Body of pancreas (tissue), 4 donors: ENCODE measurements at regions not wholly inside any gene's neighbourhood (a gene's known extent, or its start where the extent isn't known, plus 50 kb on each side); places are given as distances from the start of the nearest gene placed in this dataset.

ENCODE experiments used
- ATAC-seq: fragments of 150-250 bp; one replicate; pipeline ENCODE4 v1.9.1; 2016
- DNase-seq, 4 donors: peaks; one replicate each; pipeline ENCODE4 v3.0.0-alpha.2; 2019
- H3K27ac ChIP-seq, 4 donors: fragments of 200-600 bp; sonication (generic); 1 replicate in 3 of 4; 2 replicates in 1 of 4; pipeline versions ENCODE4 v1.5.1 to v1.6.1; 2016 to 2019; ENCODE audit warnings: mild to moderate bottlenecking in 1 of 4, mixed read lengths in 1 of 4, moderate library complexity in 1 of 4
- H3K27me3 ChIP-seq, 2 donors: fragments of 200-600 bp; sonication (generic); one replicate each; pipeline ENCODE4 v1.6.0; 2016; ENCODE audit warnings: mild to moderate bottlenecking in 1 of 2
- H3K36me3 ChIP-seq, 2 donors: fragments of 200-600 bp; sonication (generic); replicated peaks in 1 of 2; 2 replicates each; pipeline ENCODE4 v1.5.1; 2016; ENCODE audit warnings: low read depth in 2 of 2; ENCODE audit not compliant: insufficient read depth in 1 of 2
- H3K4me1 ChIP-seq: fragments of 200-600 bp; sonication (generic); one replicate; pipeline ENCODE4 v1.6.0; 2016
- H3K4me3 ChIP-seq, 2 donors: fragments of 200-600 bp; sonication (generic); 1 replicate in 1 of 2; 2 replicates in 1 of 2; pipeline ENCODE4 v1.5.1; 2016 to 2019
- H3K9me3 ChIP-seq, 3 donors: fragments of 200-600 bp; sonication (generic); 1 replicate in 2 of 3; 2 replicates in 1 of 3; pipeline ENCODE4 v1.5.1; 2016
- POLR2A ChIP-seq, 3 donors: fragments of 450-650 bp; IDR thresholded peaks; one replicate each; pipeline ENCODE4 v1.6.1; 2016; ENCODE audit warnings: antibody characterized with exemption in 3 of 3, mild to moderate bottlenecking in 2 of 3
- WGBS, 2 donors: methylation state at CpG; one replicate each; pipeline ENCODE4 v1.1.5; 2017; 5-methylcytosine and 5-hydroxymethylcytosine counted together
- intact Hi-C: fragments of 100-400 bp; cut with DNase I; formaldehyde crosslinking; loops from one replicate; pipeline ENCODE4 v1.15.1; 2023
- TF ChIP-seq, protein P1 (sequence below), 7 experiments: fragments of 450-650 bp in 4 of 7; fragments of 200-600 bp in 3 of 7; sonication (generic) in 3 of 7; IDR thresholded peaks; one replicate each; pipeline ENCODE4 v1.5.1; 2016 to 2019; ENCODE audit warnings: antibody characterized with exemption in 7 of 7

DNA sequence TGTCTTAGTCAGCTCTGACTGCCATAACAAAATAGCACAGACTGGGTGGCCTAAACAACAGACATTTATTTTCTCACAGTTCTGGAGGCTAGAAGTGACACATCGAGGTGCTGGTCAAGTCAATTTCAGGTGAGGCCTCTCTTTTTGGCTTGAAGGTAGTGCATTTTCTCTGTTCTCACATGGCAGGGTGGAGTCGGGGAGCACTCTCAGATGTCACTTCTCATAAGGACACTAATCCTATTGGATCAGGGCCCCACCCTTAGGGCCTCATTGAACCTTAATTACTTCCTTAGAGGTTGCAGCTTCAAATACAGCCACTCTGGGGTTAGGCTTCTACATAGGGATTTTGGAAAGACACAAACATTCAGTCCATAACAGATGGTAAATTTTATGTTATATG, 161.6 kb downstream of the PFKFB3 start:
- intact Hi-C loops = no loop called here
- Histone ChIP-seq H3K9me3 (no peaks in the 10 kb centered on the region), H3K27ac (no peak overlapping the region), H3K27me3 (no peaks in the 10 kb centered on the region), H3K36me3 (no peaks in the 10 kb centered on the region), H3K4me1 (peaks cover 13% of the 10 kb centered on the region), H3K4me3 (no peak overlapping the region)
- ATAC-seq (no peak), DNase-seq (no peak)
- 87 to 89% methylated on average over 2 of the region's 2 CpGs for WGBS, 2 donors
- TF ChIP-seq POLR2A (IDR thresholded peaks at IDR 0.05) = no peak
- TF ChIP-seq, protein P1, sequence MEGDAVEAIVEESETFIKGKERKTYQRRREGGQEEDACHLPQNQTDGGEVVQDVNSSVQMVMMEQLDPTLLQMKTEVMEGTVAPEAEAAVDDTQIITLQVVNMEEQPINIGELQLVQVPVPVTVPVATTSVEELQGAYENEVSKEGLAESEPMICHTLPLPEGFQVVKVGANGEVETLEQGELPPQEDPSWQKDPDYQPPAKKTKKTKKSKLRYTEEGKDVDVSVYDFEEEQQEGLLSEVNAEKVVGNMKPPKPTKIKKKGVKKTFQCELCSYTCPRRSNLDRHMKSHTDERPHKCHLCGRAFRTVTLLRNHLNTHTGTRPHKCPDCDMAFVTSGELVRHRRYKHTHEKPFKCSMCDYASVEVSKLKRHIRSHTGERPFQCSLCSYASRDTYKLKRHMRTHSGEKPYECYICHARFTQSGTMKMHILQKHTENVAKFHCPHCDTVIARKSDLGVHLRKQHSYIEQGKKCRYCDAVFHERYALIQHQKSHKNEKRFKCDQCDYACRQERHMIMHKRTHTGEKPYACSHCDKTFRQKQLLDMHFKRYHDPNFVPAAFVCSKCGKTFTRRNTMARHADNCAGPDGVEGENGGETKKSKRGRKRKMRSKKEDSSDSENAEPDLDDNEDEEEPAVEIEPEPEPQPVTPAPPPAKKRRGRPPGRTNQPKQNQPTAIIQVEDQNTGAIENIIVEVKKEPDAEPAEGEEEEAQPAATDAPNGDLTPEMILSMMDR (IDR thresholded peaks at IDR 0.05) = no peak

DNA sequence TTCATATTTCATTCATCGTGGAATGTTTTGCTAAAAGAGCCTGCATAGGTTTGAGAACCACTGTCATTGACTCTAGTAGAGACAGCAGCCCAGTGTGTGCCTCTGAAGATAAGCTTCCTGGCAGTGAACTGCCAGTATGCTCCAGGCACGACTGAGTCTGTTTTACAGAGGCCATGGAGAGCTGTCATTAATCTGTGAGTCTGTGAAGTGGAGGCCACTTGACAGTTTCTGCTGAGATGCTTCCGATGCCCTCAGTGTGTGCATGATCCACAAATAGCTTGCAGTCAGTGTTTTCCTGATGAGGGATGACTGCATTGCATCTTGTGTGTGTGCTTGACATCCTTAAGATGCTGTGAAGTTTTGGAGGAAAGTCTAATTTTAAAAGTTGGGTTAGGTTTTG, 162.2 kb downstream of the PFKFB3 start:
- H3K36me3 ChIP-seq = no peaks in the 10 kb centered on the region
- DNase-seq (no peak), ATAC-seq (no peak)
- peak overlapping the region in 1 of 4 donors; percentile 32 for H3K27ac ChIP-seq
- H3K27me3 ChIP-seq = no peaks in the 10 kb centered on the region
- no peaks in the 10 kb centered on the region for H3K9me3 ChIP-seq
- no peak for TF ChIP-seq POLR2A (IDR thresholded peaks at IDR 0.05)
- TF ChIP-seq, protein P1 (IDR thresholded peaks at IDR 0.05) = no peak
- H3K4me3 ChIP-seq = no peak overlapping the region
- intact Hi-C loops = no loop called here
- 40 to 47% methylated on average over 3 of the region's 3 CpGs for WGBS, 2 donors
- H3K4me1 ChIP-seq = peaks cover 13% of the 10 kb centered on the region

DNA sequence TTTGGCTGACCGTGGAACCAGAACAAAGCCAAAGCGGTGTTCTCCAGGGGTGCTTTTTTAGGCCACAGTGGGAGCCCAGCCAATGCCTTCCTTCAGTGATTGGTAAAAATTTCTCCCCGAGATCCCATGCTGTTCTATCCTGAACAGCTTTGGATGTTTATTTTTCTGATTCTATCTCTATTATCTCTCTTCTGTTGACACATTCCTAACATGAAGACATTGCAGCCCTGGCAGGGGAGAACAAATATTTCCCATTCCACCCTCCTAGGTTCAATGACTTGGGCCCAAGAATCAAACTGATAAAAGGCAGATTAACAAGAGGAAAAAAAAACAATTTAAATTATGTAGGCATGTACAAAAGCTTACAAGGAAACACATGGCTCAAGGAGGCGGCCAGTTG, 162.7 kb downstream of the PFKFB3 start:
- intact Hi-C loops = no loop called here
- peak overlapping the region in 1 of 4 donors; percentile 32 for H3K27ac ChIP-seq
- H3K27me3 ChIP-seq = no peaks in the 10 kb centered on the region
- no peak overlapping the region for H3K4me3 ChIP-seq
- 27 to 43% methylated on average over 4 of the region's 4 CpGs for WGBS, 2 donors
- ATAC-seq (peak; percentile 75), DNase-seq (no peak)
- TF ChIP-seq, protein P1 (IDR thresholded peaks at IDR 0.05) = no peak
- no peak for TF ChIP-seq POLR2A (IDR thresholded peaks at IDR 0.05)
- peaks cover 13% of the 10 kb centered on the region for H3K4me1 ChIP-seq
- H3K9me3 ChIP-seq = no peaks in the 10 kb centered on the region
- no peaks in the 10 kb centered on the region for H3K36me3 ChIP-seq
